ENCODE measurements at regions not wholly inside any gene's neighbourhood (a gene's known extent, or its start where the extent isn't known, plus 50 kb on each side); places are given as distances from the start of the nearest gene placed in this dataset.
"Not testable (repeated sequence)": the region's sequence is repeated elsewhere in the genome, so short reads cannot be mapped to it uniquely, and the experiment has no call there.

DNA sequence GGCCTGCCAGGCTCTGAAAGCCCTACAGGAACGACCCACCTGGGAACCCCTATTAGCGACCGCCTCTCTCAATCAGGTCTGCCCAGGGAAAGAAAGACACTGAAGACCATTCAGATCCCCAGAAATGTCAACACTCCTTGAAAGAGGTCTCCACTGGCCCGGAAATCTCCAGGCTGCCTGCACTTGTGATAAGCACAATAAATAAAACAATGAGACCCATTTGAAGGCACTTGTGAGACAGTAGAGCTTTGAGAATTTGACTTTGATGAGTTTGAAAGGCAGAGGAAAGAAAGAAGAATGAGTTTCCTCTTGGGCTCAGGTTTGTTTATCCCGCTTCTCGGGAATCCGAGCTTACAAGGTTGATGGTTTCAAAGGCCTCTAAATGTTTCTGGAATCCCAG lies 416.3 kb downstream of the BUD13 start:
- no peak for FAIRE-seq
- no peak for DNase-seq (ENCODE audit: insufficient read length, low spot score)

DNA sequence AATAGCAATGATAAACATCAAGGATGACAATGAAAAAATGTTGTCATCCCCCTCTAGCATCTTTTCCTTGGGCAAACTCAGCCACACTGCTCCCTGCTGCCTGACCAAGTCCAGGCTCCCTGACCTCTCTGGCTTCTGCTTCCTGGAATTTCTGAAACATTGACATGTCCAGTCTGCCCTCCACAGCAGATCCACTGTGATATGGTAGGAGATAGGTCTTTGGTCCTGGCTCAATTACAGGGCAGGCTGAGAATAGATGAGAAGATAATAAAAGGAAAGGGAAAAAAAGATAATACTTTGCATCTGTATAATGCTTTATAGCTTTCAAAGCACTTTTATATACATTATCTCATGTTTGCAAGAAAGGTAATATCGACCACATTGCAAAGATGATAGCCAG lies 417.7 kb downstream of the BUD13 start:
- no peak for DNase-seq (ENCODE audit: insufficient read length, low spot score)
- no peak for FAIRE-seq

DNA sequence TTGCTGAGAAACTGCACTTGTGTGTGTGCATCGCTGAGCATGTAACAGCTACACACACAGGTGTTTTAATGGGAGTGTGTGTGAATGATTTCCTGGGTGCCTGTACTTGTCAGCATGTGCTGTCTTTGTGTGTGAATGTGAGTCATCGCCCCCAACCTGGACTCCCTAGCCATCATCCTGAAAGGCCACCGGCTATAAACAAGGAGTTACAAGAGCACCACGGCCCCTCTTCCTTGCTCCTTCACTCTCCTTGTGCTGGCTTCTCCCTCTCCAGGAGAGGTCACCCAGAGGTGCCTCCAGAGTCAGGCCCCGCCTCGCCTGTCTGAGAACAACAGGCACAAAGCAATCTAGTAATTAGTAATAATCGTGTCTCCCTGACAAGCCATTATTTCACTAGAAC lies 419.2 kb downstream of the BUD13 start:
- DNase-seq (ENCODE audit: insufficient read length, low spot score) = no peak
- no peak for FAIRE-seq

DNA sequence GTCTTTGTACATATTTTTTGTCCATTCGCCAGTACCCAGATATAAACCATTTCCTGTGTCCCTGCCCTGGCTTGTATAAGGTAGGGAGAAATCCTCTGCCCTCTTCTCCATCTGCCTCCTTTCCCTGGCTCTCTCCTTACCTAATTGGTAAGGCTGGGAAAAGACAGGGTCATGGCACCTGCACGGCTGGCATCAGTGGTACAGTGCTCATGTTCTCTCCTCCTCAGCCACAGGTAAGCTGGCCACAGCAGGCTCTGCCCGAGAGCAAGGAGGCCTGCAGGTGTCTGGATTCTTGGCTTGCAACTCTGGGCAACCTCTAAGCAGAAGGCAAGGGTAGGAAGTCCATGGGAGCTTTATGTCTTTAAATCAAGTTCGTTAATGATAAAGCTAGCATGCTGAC lies 419.9 kb downstream of the BUD13 start:
- no peak for DNase-seq (ENCODE audit: insufficient read length, low spot score)
- FAIRE-seq = no peak

DNA sequence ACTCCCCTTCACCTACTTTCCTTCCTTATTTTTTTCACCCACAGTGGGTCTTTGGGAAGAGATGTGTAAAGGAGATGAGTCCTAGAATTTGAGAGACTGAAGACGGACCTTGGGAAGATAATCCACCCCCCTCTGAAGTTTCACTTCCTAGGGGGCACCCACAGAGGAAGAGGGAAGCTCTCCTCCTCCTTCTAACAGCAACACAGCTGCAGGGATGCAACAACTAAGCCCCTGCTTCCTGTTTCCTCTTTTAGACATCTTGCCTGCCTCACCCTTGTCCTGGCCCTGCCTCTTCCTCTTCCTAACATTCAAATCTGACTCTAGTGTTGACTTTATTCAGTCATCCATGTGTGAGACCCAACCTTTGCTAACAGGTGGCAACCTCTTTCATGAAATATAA lies 424.6 kb downstream of the BUD13 start:
- DNase-seq (ENCODE audit: insufficient read length, low spot score) = no peak
- FAIRE-seq = no peak

DNA sequence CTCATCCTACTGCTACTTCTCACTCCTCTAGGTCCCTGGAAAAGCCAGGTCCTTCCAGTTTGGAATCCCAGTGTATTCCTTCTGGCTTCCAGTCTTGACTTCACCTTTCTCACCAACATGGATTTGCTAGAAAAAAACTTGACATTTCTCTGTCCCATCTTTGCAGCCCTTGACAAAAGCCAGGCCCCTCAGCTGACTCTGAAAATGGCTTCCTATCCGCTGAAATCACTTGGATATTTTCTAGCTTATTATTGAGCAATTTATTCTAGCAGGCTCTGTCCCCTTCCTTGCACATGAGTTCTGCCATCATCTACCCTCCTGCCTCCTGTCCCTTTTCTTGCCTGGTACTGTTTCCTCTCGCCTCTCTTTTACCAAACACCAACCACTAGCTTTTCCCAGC lies 427.2 kb downstream of the BUD13 start:
- FAIRE-seq (no peak), DNase-seq (ENCODE audit: insufficient read length, low spot score) (no peak)

DNA sequence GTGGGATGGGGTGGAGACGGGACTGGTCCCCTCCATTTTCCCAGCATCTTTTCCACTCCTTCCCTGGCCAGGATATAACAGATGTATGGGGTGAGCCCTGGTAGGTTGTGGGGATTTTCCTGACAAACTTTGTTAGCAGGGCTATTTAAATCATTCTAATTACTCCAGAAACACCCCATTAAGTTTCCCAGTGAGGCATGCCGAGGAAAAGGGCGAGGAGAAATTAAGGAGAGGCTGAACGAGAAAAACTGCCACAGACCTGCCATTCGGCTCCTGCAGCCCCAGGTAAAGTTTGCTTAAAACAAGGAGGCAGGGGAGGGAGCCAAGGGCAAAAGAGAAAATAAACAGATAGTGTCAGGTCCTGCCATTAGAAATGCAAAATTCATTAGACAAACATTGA lies 428.2 kb downstream of the BUD13 start:
- FAIRE-seq (no peak), DNase-seq (ENCODE audit: insufficient read length, low spot score) (no peak)

DNA sequence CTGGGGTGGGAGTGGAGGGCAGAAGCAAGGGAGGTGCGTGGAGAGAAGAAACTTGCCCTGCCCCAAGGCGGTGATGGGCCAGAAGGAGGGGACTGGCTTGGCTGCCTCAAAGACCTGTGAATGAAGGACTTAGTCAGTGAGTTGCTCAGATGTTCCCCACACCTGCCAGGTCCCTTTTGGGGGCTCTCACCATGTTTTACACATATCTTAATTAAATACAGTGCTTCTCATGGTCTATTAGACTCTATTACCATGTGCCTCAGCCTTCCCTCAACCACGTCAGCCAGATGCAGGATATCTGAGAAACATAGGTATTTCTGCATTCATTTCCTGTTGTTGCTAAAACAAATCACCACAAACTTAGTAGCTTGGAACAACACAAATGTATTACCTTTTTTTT lies 429.5 kb downstream of the BUD13 start:
- FAIRE-seq (no peak), DNase-seq (ENCODE audit: insufficient read length, low spot score) (no peak)

DNA sequence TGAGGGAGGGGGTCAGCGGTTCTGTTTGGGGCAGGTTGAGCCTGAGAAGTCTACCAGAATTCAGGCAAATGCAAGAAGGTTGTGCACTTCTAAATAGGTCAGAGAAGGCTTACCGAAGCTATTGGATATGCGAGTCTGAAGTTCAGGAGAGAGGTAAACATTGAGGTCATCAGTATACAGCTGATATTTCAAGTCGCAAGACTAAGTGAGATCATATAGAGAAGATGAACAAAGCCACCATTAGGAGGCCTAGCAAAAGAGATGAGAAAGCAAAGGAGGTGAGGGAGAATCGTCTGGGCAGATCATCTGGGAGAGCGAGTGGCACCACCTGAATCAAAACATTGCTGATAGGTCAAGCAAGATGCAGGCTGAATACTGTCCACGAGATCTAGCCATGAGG lies 430.6 kb downstream of the BUD13 start:
- DNase-seq (ENCODE audit: insufficient read length, low spot score) (no peak), FAIRE-seq (no peak)

DNA sequence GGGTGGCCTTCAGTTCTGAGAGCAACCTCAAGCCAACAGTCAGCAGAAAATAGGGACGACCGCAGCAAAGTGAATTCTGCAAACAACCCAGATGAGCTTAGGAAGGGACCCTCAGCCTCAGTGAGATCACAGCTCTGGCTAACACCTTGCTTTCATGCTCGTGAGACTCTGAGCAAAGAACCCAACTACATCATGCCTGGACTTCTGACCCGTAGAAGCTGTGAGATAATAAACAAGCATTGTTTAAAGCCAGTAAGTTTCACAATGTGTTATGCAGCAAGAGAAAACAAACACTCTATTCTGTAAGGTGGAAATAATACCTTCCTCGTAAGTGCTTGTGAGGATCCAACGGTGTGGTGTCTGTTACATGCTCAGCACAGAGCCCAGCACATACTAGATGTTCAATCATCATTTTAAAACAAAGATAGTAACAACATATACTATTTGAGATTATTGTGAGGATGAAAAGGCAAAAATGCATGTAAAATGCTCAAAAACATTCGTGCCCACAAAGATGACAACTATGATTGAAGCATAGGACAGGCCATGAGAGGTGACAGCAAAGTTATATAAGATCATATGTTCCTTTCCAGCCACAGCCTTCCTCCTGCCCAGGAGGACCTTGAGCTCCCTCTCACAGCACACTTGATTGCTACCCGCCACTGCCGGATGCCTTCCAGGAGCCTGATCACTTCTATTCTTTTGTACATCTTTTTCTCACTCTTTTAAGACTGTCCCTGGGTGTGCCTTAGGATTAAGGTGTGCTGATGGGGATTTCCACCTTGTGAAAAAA lies 433.3 kb downstream of the BUD13 start:
- FAIRE-seq (no peak), DNase-seq (ENCODE audit: insufficient read length, low spot score) (no peak)

DNA sequence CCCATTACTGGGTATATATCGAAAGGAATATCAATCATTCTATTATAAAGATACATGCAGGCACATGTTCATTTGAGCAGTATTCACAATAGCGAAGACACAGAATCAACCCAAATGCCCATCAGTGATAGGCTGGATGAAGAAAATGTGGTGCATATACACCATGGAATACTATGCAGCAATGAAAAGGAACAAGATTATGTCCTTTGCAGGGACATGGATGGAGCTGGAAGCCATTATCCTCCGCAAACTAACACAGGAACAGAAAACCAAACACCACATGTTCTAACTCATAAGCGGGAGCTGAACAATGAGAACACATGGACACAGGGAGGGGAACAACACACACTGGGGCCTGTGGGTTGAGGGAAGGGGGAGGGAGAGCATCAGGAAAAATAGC lies 434.3 kb downstream of the BUD13 start:
- DNase-seq (ENCODE audit: insufficient read length, low spot score); FAIRE-seq: not testable (repeated sequence)

DNA sequence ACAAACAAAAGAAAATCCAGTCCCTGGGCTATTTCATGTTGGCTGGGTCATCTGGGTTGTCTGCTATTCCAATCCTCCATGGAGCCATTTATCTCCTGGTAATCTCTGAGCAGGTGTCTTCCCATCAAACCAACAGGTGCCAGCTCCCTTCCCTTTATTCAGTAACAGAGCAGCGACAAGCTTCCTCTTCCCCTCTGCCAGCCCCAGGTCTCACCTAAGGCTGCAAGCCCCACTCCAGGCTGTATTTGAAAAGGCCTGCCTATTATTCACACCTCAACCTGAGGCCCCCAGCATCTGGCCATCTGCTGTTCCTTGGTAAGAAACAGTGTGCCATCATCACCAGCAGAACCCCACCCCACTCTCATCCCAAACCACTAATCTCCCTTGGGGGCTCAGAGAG lies 436.2 kb downstream of the BUD13 start:
- DNase-seq (ENCODE audit: insufficient read length, low spot score) = no peak
- no peak for FAIRE-seq

DNA sequence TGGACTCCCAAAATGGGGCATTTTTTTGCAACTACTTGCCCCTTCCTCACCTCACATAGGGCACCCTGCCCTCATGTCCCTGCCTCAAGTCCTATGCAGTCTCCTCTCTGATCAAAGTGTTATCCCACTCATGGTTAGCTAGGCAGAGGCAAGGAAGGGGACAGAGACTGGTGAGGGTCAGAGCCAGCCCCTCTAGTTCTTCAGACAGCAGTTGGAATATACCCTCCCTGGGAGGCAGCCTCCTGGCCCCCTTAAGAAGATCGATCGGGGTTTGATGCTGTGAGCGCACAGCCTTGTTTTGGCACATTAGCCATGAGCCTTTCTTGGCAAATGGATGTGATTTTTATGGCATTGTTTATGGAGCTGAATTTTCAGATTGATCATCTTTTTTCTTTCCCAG lies 436.9 kb downstream of the BUD13 start:
- FAIRE-seq (no peak), DNase-seq (ENCODE audit: insufficient read length, low spot score) (no peak)

DNA sequence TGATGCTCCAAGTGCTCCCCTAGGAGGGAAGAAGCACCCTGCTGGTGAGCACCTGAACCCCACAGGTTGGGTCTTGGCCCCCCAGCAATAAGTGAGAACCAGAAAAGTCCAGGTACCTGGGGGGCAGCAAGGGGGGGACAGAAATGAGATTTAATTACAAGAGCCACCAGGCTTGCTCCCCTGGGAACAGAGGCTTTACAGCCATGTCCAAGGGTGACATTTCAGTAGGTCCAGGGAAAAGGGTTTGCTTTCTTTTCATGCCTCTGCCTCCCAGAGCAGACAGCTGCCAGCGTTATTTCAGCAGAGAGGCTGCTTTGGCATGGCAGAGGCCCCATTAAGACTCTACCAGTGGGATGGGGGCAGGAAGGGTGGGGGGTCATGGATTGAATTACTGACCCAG lies 437.7 kb downstream of the BUD13 start:
- FAIRE-seq (no peak), DNase-seq (ENCODE audit: insufficient read length, low spot score) (no peak)

DNA sequence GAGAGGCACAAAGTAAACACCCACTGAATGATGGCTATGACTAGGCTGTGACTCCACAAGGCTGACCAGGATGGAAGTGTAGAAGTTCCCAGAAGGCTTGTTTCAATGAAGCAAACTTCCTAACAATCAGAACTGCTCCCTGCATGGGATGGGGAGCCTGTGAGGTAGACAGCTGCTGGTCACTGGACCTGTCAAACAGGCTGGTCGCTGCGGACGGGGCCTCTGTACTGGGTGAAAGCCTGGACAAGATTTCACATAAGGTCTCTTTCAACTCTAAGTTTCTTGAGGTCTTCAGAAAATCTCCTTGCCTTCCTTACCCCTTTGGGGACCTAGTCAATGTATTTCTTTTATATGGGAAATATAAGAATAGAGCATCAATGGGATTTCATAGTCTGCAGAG lies 438.2 kb downstream of the BUD13 start:
- DNase-seq (ENCODE audit: insufficient read length, low spot score) (no peak), FAIRE-seq (no peak)

DNA sequence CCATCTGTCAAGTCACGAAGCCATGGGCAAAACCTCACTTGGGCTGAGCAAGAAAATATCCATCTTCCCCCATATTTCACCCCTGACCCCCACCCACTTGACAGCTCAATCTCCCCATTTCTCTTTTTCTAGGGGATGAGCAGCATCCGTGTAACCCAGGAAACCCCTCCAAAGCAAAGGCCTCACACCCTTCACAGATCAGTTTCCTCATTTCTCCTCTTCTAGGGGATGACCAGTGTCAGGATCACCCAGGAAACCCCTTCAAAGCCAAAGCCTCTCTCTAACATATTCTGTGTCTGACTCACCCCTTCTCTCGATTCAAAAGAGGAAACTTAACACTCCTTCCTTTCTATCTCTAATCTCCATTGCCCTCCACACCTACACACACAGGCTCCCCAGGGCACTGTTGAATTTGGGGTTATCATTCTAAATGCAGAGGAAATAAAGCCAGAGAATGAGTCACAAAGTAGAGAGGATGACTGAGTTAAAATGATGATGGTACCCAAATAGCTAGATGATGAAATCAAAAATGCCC lies 439.7 kb downstream of the BUD13 start:
- FAIRE-seq = no peak
- DNase-seq (ENCODE audit: insufficient read length, low spot score) = no peak

DNA sequence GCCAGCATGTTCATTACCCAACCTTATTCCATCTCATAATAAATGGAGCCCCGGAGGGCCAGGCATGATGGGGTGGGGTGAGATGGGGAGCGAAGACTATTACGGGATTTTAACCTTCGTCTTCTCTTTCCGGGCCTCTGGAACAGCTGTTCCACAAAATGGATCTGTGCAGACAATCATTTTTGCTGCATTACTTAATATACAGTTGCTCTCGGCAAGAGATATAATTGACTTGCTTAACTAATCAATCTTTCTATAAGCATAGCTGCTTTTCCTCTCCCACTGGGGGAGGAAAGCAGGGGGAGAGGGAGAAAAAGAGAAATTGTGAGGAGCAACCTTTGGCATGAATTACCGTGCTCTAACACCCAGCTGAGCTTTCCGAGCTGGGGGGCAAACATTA lies 440.4 kb downstream of the BUD13 start:
- no peak for FAIRE-seq

DNA sequence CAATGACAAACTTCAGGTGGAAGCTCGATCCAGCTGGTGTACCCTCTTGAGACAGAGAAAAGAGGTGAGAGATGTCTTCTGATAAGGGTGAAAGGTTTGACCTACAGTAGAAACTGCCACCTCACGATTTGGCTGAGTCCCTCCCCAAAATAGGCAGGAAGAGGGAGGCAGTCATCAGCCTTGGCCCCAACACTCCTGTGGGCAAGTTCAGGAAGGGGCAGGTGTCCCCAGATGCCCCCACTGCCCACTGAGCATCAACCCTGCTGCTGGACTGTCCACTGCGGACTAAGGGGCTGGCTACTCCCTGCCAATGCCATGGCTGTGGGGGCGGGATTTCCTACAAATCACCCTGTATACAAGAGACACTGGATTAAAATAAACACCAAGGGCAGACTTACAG lies 441.4 kb downstream of the BUD13 start:
- FAIRE-seq (no peak), DNase-seq (ENCODE audit: insufficient read length, low spot score) (no peak)

More for the DNA sequence above, 440.4 kb downstream of the BUD13 start:
- no peak for DNase-seq (ENCODE audit: insufficient read length, low spot score)

DNA sequence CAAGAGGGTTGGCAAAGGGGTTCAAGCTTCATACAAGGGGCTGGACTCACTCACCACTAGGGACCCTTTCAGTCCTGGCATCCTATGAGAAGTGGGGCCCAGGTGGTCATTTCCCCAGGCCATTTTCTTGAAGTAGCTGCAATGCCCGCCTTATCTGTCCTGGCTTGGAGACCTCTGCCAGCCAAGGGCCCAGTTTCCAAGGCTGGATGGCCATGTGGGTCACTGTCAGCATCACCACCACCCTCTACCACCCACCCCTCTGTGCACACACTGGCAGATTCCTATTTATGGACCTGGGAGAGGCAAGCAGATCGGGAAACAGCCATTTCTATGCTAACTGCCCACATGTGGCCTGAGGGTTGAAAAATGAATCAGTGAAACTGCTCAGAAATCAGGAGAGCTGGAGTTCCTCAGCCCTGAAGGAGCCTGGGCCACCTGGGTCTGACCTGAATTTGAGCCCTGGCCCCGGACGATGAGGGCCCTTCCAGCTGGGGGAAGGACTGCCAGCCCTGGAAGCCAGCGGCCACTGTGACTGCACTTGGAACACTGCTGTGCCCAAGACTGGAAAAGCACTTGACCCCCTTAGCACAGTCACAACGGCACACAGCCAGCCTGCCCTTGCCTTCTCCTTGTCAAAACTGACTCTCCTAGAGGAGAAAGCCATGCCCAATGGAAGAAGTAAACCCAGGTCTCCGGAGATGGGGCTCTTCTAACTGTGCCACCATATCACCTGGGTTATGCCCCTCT lies 442.2 kb downstream of the BUD13 start:
- DNase-seq (ENCODE audit: insufficient read length, low spot score) (no peak), FAIRE-seq (no peak)

DNA sequence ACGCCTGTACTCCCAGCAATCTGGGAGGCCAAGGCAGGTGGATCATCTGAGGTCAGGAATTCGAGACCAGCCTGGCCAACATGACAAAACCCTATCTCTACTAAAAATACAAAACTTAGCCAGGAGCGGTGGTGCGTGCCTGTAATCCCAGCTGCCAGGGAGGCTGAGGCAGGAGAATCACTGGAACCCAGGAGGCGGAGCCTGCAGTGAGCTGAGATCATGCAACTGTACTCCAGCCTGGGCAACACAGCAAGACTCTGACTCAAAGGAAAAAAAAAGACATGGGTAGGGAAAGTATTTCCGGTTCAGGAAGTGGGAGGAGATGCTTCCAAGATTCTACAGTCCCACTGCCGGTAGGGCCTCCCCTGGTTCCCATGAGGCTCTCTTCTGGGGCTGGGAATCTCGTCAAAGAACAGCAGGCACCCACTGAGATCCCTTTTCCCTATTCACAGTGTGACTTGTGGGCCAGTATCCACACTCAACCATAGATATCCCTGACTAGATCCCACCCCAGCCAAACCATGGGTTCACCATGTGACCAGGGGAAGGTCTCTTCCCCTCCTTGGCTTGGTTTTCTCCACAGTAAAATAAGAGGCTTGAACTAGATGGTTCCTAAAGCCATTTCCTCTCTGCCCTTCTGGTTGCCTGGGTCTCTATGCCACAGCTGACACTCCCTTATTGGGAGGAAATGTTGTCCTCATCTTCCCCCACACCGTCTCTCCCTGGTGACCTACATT lies 443.3 kb downstream of the BUD13 start:
- FAIRE-seq = no peak
- no peak for DNase-seq (ENCODE audit: insufficient read length, low spot score)

DNA sequence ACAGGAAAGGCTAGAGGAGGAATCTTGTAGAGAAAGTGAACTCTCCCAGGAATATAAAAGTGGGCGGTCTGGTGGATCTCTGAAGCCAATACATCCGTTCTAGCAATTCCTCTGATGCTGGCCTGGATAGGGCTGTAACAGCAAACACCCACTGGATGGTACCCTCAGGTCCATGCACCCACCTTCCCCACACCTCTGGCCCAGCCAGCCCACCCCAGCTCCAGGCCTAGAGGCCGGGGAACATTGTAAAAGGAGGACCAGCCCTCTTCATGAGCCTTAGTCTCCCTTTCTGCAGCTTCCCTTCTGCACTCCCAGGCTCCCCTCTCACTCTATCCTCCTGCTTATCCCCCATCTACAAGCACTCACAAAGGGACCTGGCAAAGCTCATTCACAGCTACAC lies 443.9 kb downstream of the BUD13 start:
- FAIRE-seq = no peak
- no peak for DNase-seq (ENCODE audit: insufficient read length, low spot score)
